Iris pigment epithelial cell (primary cell): ENCODE measurements at regions not wholly inside any gene's neighbourhood (a gene's known extent, or its start where the extent isn't known, plus 50 kb on each side); places are given as distances from the start of the nearest gene placed in this dataset.
A peak's percentile ranks its signal among the peaks of the same experiment; 100 is the strongest.
"Not testable (repeated sequence)": the region's sequence is repeated elsewhere in the genome, so short reads cannot be mapped to it uniquely, and the experiment has no call there.

Experiments used
- DNase-seq: peaks from one replicate; pipeline ENCODE4 v3.0.0-alpha.2; 2011; ENCODE audit warnings: low read depth

DNA sequence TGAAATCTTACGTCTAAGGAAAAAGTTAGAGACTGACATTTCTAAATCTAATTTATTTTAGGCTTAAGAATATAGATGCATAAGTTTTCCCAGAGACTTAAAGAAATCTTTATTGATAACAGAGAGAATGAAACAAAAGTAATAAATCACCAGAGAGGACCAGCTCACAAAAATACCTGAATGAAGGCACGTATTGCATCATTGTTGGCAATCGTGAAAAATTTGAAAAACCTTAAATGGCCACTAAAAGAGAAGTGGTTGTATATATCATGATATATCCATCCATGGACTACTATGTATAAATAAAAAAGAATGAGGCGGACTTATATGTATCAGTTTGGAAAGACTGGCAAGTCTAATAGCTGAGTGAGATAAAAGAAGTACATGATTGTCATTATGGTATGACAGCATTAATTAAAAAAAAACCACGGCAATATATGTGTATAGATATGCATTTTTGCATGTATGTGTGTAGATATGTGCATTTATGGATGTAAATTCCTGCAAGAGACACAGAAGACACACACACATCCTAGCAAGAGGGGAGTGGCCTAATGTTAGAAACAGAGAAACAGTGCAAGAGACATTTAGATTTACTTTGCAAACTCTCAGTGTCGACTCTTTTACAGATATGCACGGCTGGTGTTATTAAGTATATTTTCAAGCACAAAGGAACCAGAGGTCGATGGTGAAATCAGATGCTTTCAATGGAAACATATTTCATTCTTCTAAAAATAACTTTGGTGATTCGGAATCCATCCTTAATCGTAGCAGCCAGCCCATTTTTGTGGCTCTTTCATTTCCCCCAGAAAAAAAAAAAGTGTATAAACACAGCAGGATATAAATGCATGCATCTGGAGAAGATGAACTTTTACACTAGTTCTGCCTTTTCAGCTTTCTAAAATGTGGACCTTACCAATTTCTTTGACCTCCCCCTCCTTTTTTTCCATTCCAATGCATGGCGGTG lies 156.1 kb upstream of the SALL4 start:
- DNase-seq: peak; percentile 65

GRCh38 chr20:51955756-51956155 lies 153.4 kb upstream of the SALL4 start:
- peak; percentile 88 for DNase-seq

DNA sequence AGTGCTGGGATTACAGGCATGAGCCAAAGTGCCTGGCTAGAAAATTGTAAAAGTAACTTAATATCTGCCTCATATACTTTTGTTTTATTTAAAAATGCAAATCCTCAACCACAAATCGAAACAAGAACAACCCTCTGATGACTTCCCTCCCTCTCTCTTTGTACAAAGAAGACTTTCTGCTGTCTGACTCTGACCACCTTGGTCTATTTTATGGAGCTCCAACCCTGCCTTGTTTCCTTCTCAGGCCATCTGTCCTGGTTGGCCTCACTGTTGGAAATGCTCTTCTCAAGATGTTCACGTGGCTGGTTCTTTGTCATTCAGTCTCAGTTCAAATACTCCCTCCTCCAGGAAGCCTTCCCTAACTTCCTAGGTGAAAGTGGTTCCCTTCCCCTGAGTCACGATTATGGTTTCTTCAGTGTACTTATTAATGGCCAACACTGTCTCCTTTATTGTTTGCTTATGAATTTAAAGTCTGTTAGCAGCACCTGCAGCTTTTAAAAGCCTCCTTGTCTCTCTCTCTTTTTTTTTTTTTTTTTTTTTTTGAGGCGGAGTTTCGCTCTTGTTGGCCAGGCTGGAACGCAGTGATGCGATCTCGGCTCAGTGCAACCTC lies 151.5 kb upstream of the SALL4 start:
- DNase-seq: no peak

- no peak for DNase-seq
Observed at GRCh38 chr20:51950926-51951325, 148.6 kb upstream of the SALL4 start.

- DNase-seq: peak; percentile 64
Observed at GRCh38 chr20:51946586-51946985, 144.3 kb upstream of the SALL4 start.

DNA sequence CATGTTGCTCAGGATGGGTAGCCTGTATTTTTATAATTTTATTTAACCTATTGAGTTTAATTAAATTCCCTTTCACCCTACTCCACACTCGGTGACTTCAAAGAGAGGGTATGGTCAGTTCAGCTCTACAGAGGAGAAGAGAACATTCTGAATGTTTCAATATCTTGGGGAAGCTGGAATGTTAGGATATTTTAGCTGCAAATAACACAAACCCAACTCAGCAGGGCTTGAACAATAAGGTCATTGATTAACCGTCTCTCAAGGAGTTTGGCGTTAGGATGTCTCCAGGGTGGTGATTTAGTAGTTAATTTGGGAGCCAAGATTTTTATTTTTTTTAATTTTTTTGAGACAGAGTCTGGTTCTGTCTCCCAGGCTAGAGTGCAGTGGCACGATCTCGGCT lies 143.6 kb upstream of the SALL4 start:
- no peak for DNase-seq

DNA sequence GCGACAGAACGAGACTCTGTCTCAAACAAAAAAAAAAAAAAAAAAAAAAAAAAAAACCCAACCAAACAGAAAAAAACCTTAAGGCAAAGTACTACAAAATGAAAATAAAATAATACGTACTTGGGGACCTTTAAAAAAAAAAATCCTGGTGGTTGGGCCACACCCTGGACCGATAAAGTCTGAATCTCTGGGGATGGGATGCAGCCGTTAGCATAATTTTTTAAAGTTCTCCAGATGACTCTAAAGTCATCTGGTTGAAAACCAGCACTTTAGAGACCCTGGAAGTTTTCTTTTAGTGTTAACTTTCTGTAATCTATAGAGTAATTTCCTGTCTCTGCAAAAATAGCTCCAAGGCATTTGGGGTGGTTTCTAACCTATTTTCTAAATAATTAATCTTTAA lies 142.9 kb upstream of the SALL4 start:
- no peak for DNase-seq

DNA sequence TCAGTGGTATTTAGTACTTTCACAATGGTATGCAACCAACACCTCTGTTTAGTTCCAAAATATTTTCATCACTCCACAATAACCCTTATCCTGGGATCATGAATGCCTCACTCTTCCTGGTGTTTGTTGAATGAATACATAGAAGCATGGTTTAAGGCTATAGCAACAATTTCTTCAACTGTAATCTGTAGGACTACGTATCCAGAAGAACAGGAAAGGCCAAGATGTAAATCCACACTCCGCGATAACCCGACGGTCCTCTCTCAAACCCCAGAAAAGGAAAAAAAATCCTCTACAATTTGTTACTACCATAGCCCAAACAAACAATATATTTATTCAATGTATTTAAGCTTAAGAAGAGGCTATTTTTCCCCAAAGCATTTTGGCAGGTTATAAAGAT lies 141.4 kb upstream of the SALL4 start:
- DNase-seq: no peak

DNA sequence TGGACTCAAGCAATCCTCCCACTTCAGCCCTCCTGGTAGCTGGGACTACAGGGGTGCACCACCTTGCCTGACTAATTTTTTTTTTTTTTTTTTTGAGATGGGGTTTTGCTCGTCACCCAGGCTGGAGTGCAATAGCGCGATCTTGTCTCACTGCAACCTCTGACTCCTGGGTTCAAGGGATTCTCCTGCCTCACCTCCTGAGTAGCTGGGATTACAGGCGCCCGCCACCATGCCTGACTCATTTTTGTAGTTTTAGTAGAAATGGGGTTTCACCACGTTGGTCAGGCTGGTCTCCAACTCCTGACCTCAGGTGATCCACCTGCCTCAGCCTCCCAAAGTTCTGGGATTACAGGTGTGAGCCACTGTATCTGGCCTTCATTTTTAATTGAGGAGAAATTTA lies 141.0 kb upstream of the SALL4 start:
- DNase-seq: not testable (repeated sequence)

GRCh38 chr20:51941503-51941902 lies 139.2 kb upstream of the SALL4 start:
- no peak for DNase-seq

DNA sequence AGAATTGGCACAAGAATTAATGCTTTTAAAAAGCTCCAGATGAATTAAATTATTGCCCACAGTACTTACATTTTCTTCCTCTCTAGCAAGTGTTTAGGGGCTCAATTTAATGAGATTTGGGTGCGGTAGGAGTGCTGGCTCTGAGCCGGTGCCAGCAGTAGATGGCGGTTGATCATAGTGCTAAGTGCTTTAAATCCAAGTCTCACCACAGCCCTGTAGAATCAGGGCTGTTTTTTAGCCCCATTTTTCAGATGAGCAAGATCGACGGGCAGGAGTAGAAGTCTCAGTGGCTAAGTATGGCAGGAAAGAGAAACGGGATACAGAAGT lies 136.9 kb upstream of the SALL4 start:
- no peak for DNase-seq

DNA sequence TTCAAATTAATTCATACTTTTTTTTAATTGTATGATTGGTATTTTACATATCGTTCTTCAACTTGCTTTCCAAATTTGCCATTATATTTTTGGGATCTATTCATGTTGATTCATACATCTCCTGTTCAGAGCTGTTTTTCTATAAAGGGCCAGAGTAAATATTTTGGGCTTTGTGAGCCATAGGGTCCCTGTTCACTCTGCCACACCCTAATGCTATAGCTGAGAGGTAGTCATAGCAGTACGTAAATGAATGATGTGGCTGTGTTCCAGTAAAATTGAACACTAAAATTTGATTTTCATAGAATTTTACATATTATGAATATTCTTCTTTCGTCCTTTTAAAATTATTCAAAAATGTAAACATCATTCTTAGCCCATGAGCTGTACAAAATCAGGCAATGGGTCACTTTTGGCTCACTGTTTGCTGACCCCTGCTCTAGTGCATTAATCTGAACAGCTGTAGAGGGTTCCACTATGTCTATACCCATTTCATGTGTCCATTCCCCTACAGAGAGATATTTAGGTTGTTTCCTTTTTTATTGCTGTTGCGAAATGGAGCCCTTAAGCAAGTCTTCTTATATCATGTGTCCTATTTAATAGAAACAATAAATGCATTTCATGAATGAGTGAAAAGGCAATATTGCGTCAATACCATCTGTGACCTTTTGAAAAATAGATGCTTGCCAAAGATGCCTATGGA lies 136.4 kb upstream of the SALL4 start:
- DNase-seq: peak; percentile 64

- DNase-seq: no peak
Observed at GRCh38 chr20:51937779-51938178, 135.5 kb upstream of the SALL4 start.

- DNase-seq: no peak
Observed at GRCh38 chr20:51936377-51936776, 134.1 kb upstream of the SALL4 start.

DNA sequence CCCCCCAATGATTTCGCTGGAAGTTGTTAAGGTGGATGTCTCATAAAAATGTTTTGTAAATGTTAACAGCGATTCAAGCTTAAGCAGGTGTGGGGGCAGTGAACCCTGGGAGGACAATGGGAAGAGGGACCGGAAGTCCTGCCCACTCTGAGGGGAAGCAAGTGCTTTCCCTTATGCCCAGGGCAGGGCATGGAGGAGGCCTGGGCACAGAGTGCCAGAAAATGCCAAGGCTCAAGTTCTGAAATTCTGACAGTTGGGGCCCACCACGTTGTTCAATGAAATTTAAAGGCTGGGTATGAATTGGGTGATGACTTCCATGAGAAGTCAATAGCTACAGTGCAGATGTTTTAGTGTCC lies 132.7 kb upstream of the SALL4 start:
- DNase-seq: no peak

- peak; percentile 34 for DNase-seq
Observed at GRCh38 chr20:51934301-51935002, 132.1 kb upstream of the SALL4 start.

- no peak for DNase-seq
Observed at GRCh38 chr20:51931371-51931781, 129.1 kb upstream of the SALL4 start.

DNA sequence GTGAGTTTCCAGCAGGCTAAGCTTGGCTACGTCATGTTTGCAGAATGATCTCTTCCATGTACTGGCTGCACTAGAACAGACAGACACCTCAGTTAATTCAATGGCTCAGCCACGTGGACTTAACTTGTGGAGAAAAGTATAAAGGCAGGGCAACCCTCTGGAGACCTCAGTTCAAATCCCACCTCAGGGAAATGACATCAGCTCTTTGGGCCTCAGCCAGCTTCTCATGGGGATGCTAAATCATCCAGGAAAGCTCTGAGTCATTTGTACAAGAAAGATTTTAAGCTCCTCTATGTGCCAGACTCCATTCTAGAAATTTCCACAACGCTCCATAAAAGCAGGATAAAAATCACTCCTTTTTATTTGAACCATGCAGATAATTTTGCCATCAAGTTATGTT lies 128.5 kb upstream of the SALL4 start:
- DNase-seq: peak; percentile 92

DNA sequence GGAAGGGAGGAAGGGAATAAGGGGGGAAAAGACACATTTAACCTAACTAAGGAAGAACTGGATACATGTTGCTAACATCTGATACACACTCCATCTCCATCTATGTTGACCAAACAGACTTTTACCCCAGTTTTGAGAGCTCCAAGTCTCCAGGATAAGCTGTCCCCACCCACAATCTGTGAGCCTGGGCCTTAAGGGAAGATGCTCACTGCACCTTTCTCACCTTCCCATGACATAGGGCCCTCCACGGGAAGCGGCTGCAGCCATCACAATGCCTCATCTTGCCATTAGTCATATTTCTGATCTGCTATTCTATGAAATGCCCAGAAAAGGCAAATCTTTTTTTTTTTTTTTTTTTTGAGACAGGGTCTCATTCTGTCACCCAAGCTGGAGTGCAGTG lies 126.6 kb upstream of the SALL4 start:
- DNase-seq: peak; percentile 30

DNA sequence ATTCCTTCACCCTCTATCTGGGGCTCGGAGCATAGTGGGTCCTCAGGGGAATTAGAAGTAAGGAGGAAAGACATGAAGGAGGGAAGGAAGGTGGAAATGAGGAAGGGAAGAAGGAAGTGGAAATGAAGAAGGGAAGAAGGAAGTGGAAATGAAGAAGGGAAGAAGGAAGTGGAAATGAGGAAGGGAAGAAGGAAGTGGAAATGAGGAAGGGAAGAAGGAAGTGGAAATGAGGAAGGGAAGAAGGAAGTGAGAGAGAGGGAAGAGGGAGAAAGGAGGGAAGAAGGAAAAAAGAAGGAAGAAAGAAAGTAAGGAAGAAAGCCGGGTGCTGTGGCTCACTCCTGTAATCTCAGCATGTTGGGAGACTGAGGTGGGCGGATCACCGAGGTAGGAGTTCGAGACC lies 125.6 kb upstream of the SALL4 start:
- DNase-seq: not testable (repeated sequence)

DNA sequence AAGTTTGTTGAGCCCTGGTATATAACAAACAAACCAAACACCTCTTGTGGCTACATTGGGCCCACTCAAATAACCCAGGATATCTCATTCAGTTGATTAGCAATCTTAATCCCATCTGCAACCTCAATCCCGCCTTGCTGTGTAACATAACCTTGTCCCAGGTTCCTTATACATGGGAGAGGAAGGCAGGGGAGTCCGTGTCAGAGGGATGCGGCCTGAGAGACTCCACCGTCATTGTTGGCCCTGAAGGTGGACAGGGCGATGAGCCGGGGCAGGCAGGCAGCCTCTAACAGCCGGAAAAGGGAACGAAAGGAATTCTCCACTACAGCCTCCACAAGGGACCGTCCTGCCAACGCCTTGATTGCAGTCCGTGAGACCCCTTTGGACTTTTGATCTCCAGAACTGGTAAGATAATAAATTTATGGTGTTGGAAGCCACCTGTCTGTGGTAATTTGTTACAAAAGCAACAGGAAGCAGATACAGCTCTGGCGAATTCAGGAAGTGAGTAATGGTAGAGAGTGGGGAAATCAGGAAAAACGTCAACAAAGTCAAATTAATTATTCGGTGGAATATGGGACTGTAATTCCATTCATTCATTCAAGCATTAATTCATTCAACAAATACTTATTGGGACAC lies 124.5 kb upstream of the SALL4 start:
- peak; percentile 60 for DNase-seq

GRCh38 chr20:51924509-51924908 lies 122.2 kb upstream of the SALL4 start:
- DNase-seq: no peak
